SK-N-SH (cell line): ENCODE measurements at regions not wholly inside any gene's neighbourhood (a gene's known extent, or its start where the extent isn't known, plus 50 kb on each side); places are given as distances from the start of the nearest gene placed in this dataset.
"Not testable (repeated sequence)": the region's sequence is repeated elsewhere in the genome, so short reads cannot be mapped to it uniquely, and the experiment has no call there.

ENCODE experiments used
- CTCF ChIA-PET: fragments of 300-600, 350-600 bp; formaldehyde crosslinking; extraction: SDS; loops from one replicate; lab custom pipeline; 2021; lab: Yijun Ruan, JAX
- POLR2A ChIA-PET: fragments of 350-600 bp; sonication (Branson Sonifier 250); formaldehyde crosslinking; extraction: SDS; loops from one replicate; lab custom pipeline; 2020; ENCODE audit warnings: antibody characterized with exemption, inconsistent platforms; lab: Yijun Ruan, JAX
- DNase-seq: peaks from one replicate; pipeline ENCODE4 v3.0.0; 2012
- H2AFZ ChIP-seq: fragments of 200-600 bp; sonication (generic); 2 replicates; pipeline ENCODE4 v1.8.1; 2016; ENCODE audit warnings: antibody characterized with exemption, mild to moderate bottlenecking, low read depth
- H3F3A ChIP-seq: fragments of 200-600 bp; sonication (generic); replicated peaks from 2 replicates; pipeline ENCODE3; 2016; ENCODE audit warnings: antibody characterized with exemption, mild to moderate bottlenecking; ENCODE audit not compliant: insufficient read depth
- H3K27ac ChIP-seq, 2 experiments: fragments of 200-500 bp in 1 of 2; fragments of 200-600 bp in 1 of 2; sonication (Bioruptor generic) in 1 of 2; sonication (generic), shearing (Covaris generic) in 1 of 2; 2 replicates each; pipeline versions ENCODE4 v1.5.1 to v1.6.1; 2014 to 2016; ENCODE audit warnings: low read depth in 2 of 2, inconsistent platforms in 1 of 2, low read length in 1 of 2, mild to moderate bottlenecking in 1 of 2, mixed read lengths in 1 of 2
- H3K27me3 ChIP-seq: fragments of 200-600 bp; sonication (generic), shearing (Covaris generic); 2 replicates; pipeline ENCODE4 v1.6.1; 2016; ENCODE audit warnings: mixed run types; ENCODE audit not compliant: insufficient read depth
- H3K36me3 ChIP-seq, 2 experiments: fragments of 200-500 bp in 1 of 2; fragments of 200-600 bp in 1 of 2; sonication (Bioruptor generic) in 1 of 2; sonication (generic) in 1 of 2; replicated peaks in 1 of 2; 2 replicates each; pipeline versions ENCODE3 to v1.5.1; 2014 to 2016; ENCODE audit warnings: low read length in 1 of 2, mild to moderate bottlenecking in 1 of 2; ENCODE audit not compliant: insufficient read depth in 2 of 2, control insufficient read depth in 1 of 2
- H3K4me1 ChIP-seq, 2 experiments: fragments of 200-500 bp in 1 of 2; fragments of 200-600 bp in 1 of 2; sonication (Bioruptor generic) in 1 of 2; sonication (generic), shearing (Covaris generic) in 1 of 2; 2 replicates each; pipeline versions ENCODE4 v1.5.1 to v1.6.1; 2014 to 2016; ENCODE audit warnings: low read depth in 1 of 2, low read length in 1 of 2, mixed run types in 1 of 2; ENCODE audit not compliant: insufficient read depth in 2 of 2, control insufficient read depth in 1 of 2
- H3K4me2 ChIP-seq: fragments of 200-600 bp; sonication (generic), shearing (Covaris generic); 2 replicates; pipeline ENCODE4 v1.6.1; 2017; ENCODE audit warnings: mixed run types
- H3K4me3 ChIP-seq, 2 experiments: fragments of 200-500 bp in 1 of 2; fragments of 200-600 bp in 1 of 2; sonication (Bioruptor generic) in 1 of 2; sonication (generic), shearing (Covaris generic) in 1 of 2; 2 replicates each; pipeline versions ENCODE4 v1.5.1 to v1.8.1; 2014 to 2016; ENCODE audit warnings: low read depth in 2 of 2, inconsistent platforms in 1 of 2, low read length in 1 of 2, mild to moderate bottlenecking in 1 of 2, mixed read lengths in 1 of 2, moderate library complexity in 1 of 2
- H3K79me2 ChIP-seq: fragments of 200-600 bp; sonication (generic); 2 replicates; pipeline ENCODE4 v1.8.1; 2017; ENCODE audit warnings: mild to moderate bottlenecking; ENCODE audit not compliant: insufficient read depth
- H3K9ac ChIP-seq: fragments of 200-600 bp; sonication (generic); 2 replicates; pipeline ENCODE4 v1.6.1; 2017; ENCODE audit warnings: mixed run types
- H3K9me2 ChIP-seq: fragments of 200-600 bp; sonication (generic); 2 replicates; pipeline ENCODE4 v1.6.1; 2017; ENCODE audit warnings: mixed run types
- H3K9me3 ChIP-seq: fragments of 200-600 bp; sonication (generic); 2 replicates; pipeline ENCODE4 v1.6.1; 2017; ENCODE audit warnings: mixed run types, mild to moderate bottlenecking, moderate library complexity
- H4K20me1 ChIP-seq: fragments of 200-600 bp; sonication (generic); 2 replicates; pipeline ENCODE4 v1.6.1; 2017; ENCODE audit warnings: mild to moderate bottlenecking, mixed run types; ENCODE audit not compliant: insufficient read depth
- CHD2 ChIP-seq: fragments of 150-350 bp; IDR thresholded peaks from 2 replicates; pipeline ENCODE4 v1.6.1; 2018; ENCODE audit warnings: low read length; ENCODE audit not compliant: partially characterized antibody
- CTCF ChIP-seq: fragments of 200-600 bp; sonication (generic); IDR thresholded peaks from 2 replicates; pipeline ENCODE4 v1.6.1; 2017; ENCODE audit warnings: antibody characterized with exemption, mild to moderate bottlenecking, moderate library complexity
- ELF1 ChIP-seq: IDR thresholded peaks from 2 replicates; pipeline ENCODE4 v1.4.0; 2012
- EP300 ChIP-seq, 2 experiments: IDR thresholded peaks; 2 replicates each; pipeline versions ENCODE4 v1.4.0 to v1.6.1; 2012; ENCODE audit warnings: borderline replicate concordance in 1 of 2, low read depth in 1 of 2, low read length in 1 of 2
- EZH2phosphoT487 ChIP-seq: fragments of 200-600 bp; sonication (generic); IDR thresholded peaks from 2 replicates; pipeline ENCODE4 v1.6.1; 2017; ENCODE audit warnings: low read depth, mixed run types, mild to moderate bottlenecking, antibody characterized with exemption, moderate library complexity, borderline replicate concordance
- FOSL2 ChIP-seq: IDR thresholded peaks from 2 replicates; pipeline ENCODE4 v1.4.0; 2012; ENCODE audit warnings: low read depth, mild to moderate bottlenecking, moderate library complexity, borderline replicate concordance
- GABPA ChIP-seq: IDR thresholded peaks from 2 replicates; pipeline ENCODE4 v1.4.0; 2012; ENCODE audit warnings: low read depth, mild to moderate bottlenecking
- MAX ChIP-seq: IDR thresholded peaks from 2 replicates; pipeline ENCODE4 v1.4.0; 2012; ENCODE audit warnings: low read depth
- MEF2A ChIP-seq: IDR thresholded peaks from 2 replicates; pipeline ENCODE4 v1.4.0; 2012; ENCODE audit warnings: low read depth, borderline replicate concordance
- NFIC ChIP-seq: IDR thresholded peaks from 2 replicates; pipeline ENCODE4 v1.4.0; 2012; ENCODE audit warnings: borderline replicate concordance
- NRF1 ChIP-seq: IDR thresholded peaks from 2 replicates; pipeline ENCODE4 v1.6.1; 2012; ENCODE audit warnings: low read depth, mild to moderate bottlenecking, low read length
- PBX3 ChIP-seq: IDR thresholded peaks from 2 replicates; pipeline ENCODE4; 2012
- RAD21 ChIP-seq: IDR thresholded peaks from 2 replicates; pipeline ENCODE4 v1.6.1; 2012; ENCODE audit warnings: mild to moderate bottlenecking, low read length
- RCOR1 ChIP-seq: fragments of 150-350 bp; IDR thresholded peaks from 2 replicates; pipeline ENCODE4 v1.6.1; 2017; ENCODE audit warnings: antibody characterized with exemption, low read length
- RFX5 ChIP-seq: IDR thresholded peaks from 2 replicates; pipeline ENCODE4 v1.6.1; 2012; ENCODE audit warnings: mild to moderate bottlenecking, improper control_type of control experiment, low read length
- SMC3 ChIP-seq: IDR thresholded peaks from 2 replicates; pipeline ENCODE4 v1.6.1; 2012; ENCODE audit warnings: low read depth, low read length, improper control_type of control experiment
- TAF1 ChIP-seq: IDR thresholded peaks from 2 replicates; pipeline ENCODE4 v1.6.1; 2012; ENCODE audit warnings: low read depth, mild to moderate bottlenecking, low read length, moderate library complexity, borderline replicate concordance
- TEAD4 ChIP-seq: IDR thresholded peaks from 2 replicates; pipeline ENCODE4 v1.4.0; 2012; ENCODE audit warnings: mild to moderate bottlenecking, borderline replicate concordance; ENCODE audit not compliant: insufficient read depth
- USF1 ChIP-seq: IDR thresholded peaks from 2 replicates; pipeline ENCODE4 v1.4.0; 2012; ENCODE audit warnings: low read depth, borderline replicate concordance
- USF2 ChIP-seq: fragments of 150-350 bp; IDR thresholded peaks from 2 replicates; pipeline ENCODE4 v1.6.1; 2017; ENCODE audit warnings: antibody characterized with exemption, low read length, low read depth, borderline replicate concordance
- WGBS: methylation state at CpG from one replicate; pipeline ENCODE4 v1.1.6; 2017; ENCODE audit warnings: low lambda C conversion rate; 5-methylcytosine and 5-hydroxymethylcytosine counted together

GRCh38 chr12:116327992-116328391, 50.5 kb upstream of the MED13L start:
- H3F3A ChIP-seq, H3K4me1 ChIP-seq, POLR2A ChIA-PET, H4K20me1 ChIP-seq, H3K27ac ChIP-seq, H2AFZ ChIP-seq, H3K79me2 ChIP-seq, H3K27me3 ChIP-seq, H3K36me3 ChIP-seq, DNase-seq, H3K4me3 ChIP-seq, H3K9me2 ChIP-seq, H3K9me3 ChIP-seq, H3K9ac ChIP-seq, H3K4me2 ChIP-seq: not testable (repeated sequence)
- 84% methylated on average over 3 of the region's 3 CpGs for WGBS
- CTCF ChIA-PET, result interaction anchor here (0.8 kb wide), 1 partner anchor 10 kb away, joined by 3 read pairs; no protein-coding TSS in a partner anchor

GRCh38 chr12:116331876-116332275, 54.4 kb upstream of the MED13L start:
- H2AFZ ChIP-seq, result no peak overlapping the region
- H3K4me2 ChIP-seq, result no peak overlapping the region
- H3K9me3 ChIP-seq, result no peaks in the 10 kb centered on the region
- CTCF ChIA-PET, result interaction anchor here (1.2 kb wide), 1 partner anchor 316 kb away, joined by 3 read pairs; no protein-coding TSS in a partner anchor
- no peaks in the 10 kb centered on the region for H3K79me2 ChIP-seq
- H3K36me3 ChIP-seq, result no peaks in the 10 kb centered on the region
- TF ChIP-seq USF1, result no peak
- no peak for TF ChIP-seq NRF1
- TF ChIP-seq SMC3, result no peak
- TF ChIP-seq GABPA, result no peak
- TF ChIP-seq RCOR1, result no peak
- TF ChIP-seq EP300 (IDR thresholded peaks at IDR 0.05; ENCODE audit: borderline replicate concordance in 1 of 2, low read depth in 1 of 2, low read length in 1 of 2), result no peak
- TF ChIP-seq TAF1, result no peak
- TF ChIP-seq RFX5, result no peak
- no peak for TF ChIP-seq CHD2
- no peak for TF ChIP-seq MEF2A
- TF ChIP-seq TEAD4, result no peak
- no peak for TF ChIP-seq USF2
- TF ChIP-seq EZH2phosphoT487, result no peak
- TF ChIP-seq FOSL2, result no peak
- TF ChIP-seq MAX, result no peak
- no peak for TF ChIP-seq NFIC
- no peak for TF ChIP-seq RAD21
- no peak for TF ChIP-seq CTCF
- no peak for TF ChIP-seq ELF1
- no peak for TF ChIP-seq PBX3
- DNase-seq, result no peak
- no peaks in the 10 kb centered on the region for H3K9me2 ChIP-seq
- H3F3A ChIP-seq, result no peaks in the 10 kb centered on the region
- WGBS, result 100% methylated on average over 2 of the region's 2 CpGs
- H3K9ac ChIP-seq, result no peak overlapping the region
- H3K27me3 ChIP-seq, result no peaks in the 10 kb centered on the region
- POLR2A ChIA-PET, result no interaction called here
- no peak overlapping the region for H3K27ac ChIP-seq
- no peaks in the 10 kb centered on the region for H3K4me1 ChIP-seq
- H3K4me3 ChIP-seq, result no peak overlapping the region
- no peaks in the 10 kb centered on the region for H4K20me1 ChIP-seq
